ENCODE measurements at regions not wholly inside any gene's neighbourhood (a gene's known extent, or its start where the extent isn't known, plus 50 kb on each side); places are given as distances from the start of the nearest gene placed in this dataset.

- H3K27me3 Mint-ChIP-seq, result peaks cover 2% of the 10 kb centered on the region
- no peaks in the 10 kb centered on the region for H3K36me3 Mint-ChIP-seq (ENCODE audit: low read depth)
- ATAC-seq (ENCODE audit: low read depth) (no peak), DNase-seq (no peak)
- no peak overlapping the region for H3K27ac Mint-ChIP-seq
- intact Hi-C loops (cut with micrococcal nuclease), result no loop called here
- ChIA-PET POLR2A (no interaction called here), CTCF (no interaction called here)
- no peak for TF ChIP-seq CTCF (IDR thresholded peaks at IDR 0.05)
- no peak overlapping the region for H3K4me3 Mint-ChIP-seq
- H3K9me3 Mint-ChIP-seq, result peaks cover 3% of the 10 kb centered on the region
- H3K4me1 Mint-ChIP-seq, result peaks cover 10% of the 10 kb centered on the region
Measured at GRCh38 chr1:229124116-229124515, 146.8 kb upstream of the RAB4A start.

- ATAC-seq (ENCODE audit: low read depth), result no peak
Measured at GRCh38 chr1:229124520-229125124, 146.3 kb upstream of the RAB4A start.

GRCh38 chr1:229127301-229127700 lies 143.6 kb upstream of the RAB4A start:
- peaks cover 26% of the 10 kb centered on the region for H3K4me1 Mint-ChIP-seq
- POLR2A ChIA-PET, result no interaction called here

More at GRCh38 chr1:229124520-229125124, 146.3 kb upstream of the RAB4A start:
- no peak for DNase-seq
- Mint-ChIP-seq H3K4me3 (no peak overlapping the region), H3K27ac (no peak overlapping the region), H3K9me3 (peaks cover under 1% of the 10 kb centered on the region), H3K36me3 (ENCODE audit: low read depth) (no peaks in the 10 kb centered on the region), H3K4me1 (peaks cover 15% of the 10 kb centered on the region), H3K27me3 (peaks cover 2% of the 10 kb centered on the region)
- no peak for TF ChIP-seq CTCF (IDR thresholded peaks at IDR 0.05)
- CTCF ChIA-PET, result no interaction called here
- POLR2A ChIA-PET, result no interaction called here
- intact Hi-C loops (cut with micrococcal nuclease), result no loop called here

GRCh38 chr1:229128066-229128608 lies 142.8 kb upstream of the RAB4A start:
- CTCF ChIA-PET, result no interaction called here
- Mint-ChIP-seq H3K4me1 (peaks cover 26% of the 10 kb centered on the region), H3K27me3 (peaks cover 19% of the 10 kb centered on the region), H3K27ac (no peak overlapping the region), H3K9me3 (no peaks in the 10 kb centered on the region), H3K36me3 (ENCODE audit: low read depth) (no peaks in the 10 kb centered on the region), H3K4me3 (no peak overlapping the region)
- POLR2A ChIA-PET, result no interaction called here
- TF ChIP-seq CTCF (IDR thresholded peaks at IDR 0.05), result no peak
- intact Hi-C loops (cut with micrococcal nuclease), result no loop called here
- DNase-seq (no peak), ATAC-seq (ENCODE audit: low read depth) (no peak)

More at GRCh38 chr1:229127301-229127700, 143.6 kb upstream of the RAB4A start:
- no peak for TF ChIP-seq CTCF (IDR thresholded peaks at IDR 0.05)
- ATAC-seq (ENCODE audit: low read depth), result no peak
- CTCF ChIA-PET, result no interaction called here
- intact Hi-C loops (cut with micrococcal nuclease), result no loop called here
- Mint-ChIP-seq H3K27ac (no peak overlapping the region), H3K9me3 (no peaks in the 10 kb centered on the region), H3K27me3 (peaks cover 18% of the 10 kb centered on the region), H3K36me3 (ENCODE audit: low read depth) (no peaks in the 10 kb centered on the region), H3K4me3 (no peak overlapping the region)
- no peak for DNase-seq

GRCh38 chr1:229129301-229130027 lies 141.4 kb upstream of the RAB4A start:
- peaks cover 5% of the 10 kb centered on the region for H3K9me3 Mint-ChIP-seq
- intact Hi-C loops (cut with micrococcal nuclease), result no loop called here
- no peak overlapping the region for H3K4me3 Mint-ChIP-seq
- H3K4me1 Mint-ChIP-seq, result peaks cover 28% of the 10 kb centered on the region
- H3K27ac Mint-ChIP-seq, result no peak overlapping the region
- CTCF ChIA-PET, result no interaction called here
- ATAC-seq (ENCODE audit: low read depth) (no peak), DNase-seq (no peak)
- POLR2A ChIA-PET, result no interaction called here
- H3K27me3 Mint-ChIP-seq, result peaks cover 19% of the 10 kb centered on the region
- peaks cover 4% of the 10 kb centered on the region for H3K36me3 Mint-ChIP-seq (ENCODE audit: low read depth)
- no peak for TF ChIP-seq CTCF (IDR thresholded peaks at IDR 0.05)

All from activated B cell treated with CpG ODN at 0.5 μM for 24 hours (primary cell).